ENCODE measurements at regions not wholly inside any gene's neighbourhood (a gene's known extent, or its start where the extent isn't known, plus 50 kb on each side); places are given as distances from the start of the nearest gene placed in this dataset.
A peak's percentile ranks its signal among the peaks of the same experiment; 100 is the strongest.

DNA sequence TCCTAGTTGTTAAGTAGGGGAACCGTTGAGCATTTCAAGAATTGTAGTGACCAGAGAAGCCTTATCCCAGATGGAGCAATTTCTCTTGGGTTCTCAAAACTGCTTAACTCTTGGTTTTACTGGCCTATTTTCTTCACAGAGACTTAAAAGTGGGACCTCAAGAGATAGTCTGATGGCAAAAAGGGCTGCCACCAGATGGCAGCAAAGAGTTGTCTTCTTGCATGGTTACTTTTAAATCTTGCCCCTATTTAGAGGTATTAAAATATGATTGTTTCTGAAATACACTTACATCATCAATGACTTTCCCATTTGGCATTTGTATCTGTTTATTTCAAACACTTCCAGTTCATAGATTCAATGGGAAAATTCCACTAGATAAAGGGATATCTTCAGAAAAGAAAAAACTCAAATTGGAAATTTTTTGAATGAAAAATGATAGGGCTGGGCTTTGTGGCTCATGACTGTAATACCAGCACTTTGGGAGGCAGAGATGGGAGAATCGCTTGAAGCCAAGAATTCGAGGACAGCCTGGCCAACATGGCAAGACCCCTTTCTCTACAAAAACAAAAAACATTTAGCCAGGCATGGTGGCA lies 69.9 kb upstream of the CNTN1 start:
- peak in 1 of 2 donors; percentile 10 for DNase-seq

DNA sequence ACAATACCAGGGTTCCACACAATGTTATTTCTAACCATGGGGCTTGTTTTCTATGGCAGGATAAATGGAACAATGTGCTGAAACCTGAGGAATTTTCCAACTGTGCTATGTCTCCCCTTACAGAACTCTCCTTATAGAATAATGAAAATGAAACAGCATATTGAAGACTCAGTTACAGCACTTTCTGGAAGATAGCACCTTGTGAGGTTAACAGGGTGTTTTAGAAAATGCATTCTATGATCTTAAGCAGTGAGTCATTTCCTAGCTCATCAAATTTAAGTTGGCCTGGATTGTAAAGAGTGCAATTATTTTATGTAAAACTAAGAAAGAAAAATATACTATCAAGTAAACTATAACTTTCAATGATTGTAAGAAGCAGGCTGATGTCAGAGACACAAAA lies 60.1 kb upstream of the CNTN1 start:
- DNase-seq, result no peak

DNA sequence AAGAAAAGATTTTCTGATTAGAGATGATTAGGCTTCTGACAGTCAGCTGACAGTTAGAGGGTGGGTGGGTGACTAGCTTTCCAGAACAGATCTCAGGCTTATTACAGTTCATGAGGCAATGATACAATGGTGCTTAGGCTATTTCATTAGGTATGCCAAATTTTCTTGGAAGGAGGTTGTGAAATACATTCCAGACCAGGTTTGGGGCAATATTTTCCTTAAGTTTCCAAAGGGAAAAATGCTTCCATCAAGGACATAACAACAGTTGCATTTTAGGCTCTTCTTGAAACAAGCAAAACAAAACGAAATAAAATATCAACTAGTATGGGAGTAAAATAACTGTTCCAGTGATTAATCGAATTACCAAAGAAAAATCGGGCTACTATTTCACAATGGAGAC lies 59.3 kb upstream of the CNTN1 start:
- DNase-seq, result no peak

DNA sequence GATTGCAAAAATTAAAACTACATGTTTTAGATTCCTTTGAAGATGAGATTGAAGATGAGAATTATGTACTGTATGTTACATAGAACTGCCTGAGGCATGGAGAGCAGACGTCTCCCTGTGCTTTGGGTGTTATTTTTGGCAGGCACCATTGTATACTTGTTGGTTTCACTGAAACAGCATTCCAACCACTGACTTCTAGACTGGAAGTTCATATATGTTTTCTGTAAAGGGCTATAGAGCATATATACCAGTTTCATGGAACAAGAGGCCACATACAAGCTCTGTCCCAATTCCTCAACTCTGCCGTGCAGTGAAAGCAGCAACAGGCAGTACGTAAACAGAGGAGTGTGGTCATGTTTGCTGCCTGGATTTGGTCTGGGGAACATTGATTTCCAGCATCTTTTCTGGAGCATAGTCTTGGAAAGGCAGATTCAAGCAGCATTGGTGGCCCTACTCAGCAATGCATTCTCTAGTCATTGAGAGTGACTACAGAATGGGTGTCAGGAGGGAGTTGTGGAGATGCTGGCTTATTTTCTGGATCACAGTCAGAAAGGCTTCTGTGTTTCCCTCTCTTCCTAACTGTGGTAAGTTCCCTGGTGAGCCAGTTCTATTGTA lies 57.6 kb upstream of the CNTN1 start:
- DNase-seq, result no peak

DNA sequence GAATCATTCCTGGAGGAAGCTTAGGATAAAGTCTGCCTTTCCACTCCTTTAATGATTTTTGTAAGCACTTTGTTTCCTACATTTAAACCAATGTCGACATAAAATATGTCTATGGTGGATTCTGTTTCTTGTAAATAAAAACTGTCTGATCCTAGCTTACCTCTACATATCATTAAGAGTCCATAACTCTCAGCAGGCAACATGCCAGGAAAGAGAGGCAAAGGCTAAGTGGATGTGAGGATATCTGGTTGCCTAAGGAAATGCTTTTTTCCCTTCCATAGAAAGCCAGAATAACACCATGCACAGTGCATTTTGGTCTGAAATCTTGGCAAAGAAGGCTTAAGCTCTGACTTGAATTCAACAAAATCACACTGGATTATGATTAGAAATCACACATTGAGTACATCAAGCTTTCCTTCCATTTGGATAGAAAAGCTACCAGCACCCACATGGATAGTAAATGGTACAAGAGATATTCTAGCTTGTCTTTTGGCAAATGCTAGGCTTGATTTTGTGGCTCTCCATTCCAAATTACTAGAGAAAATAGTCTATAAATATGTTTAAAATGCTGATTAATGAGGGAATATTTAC lies 57.0 kb upstream of the CNTN1 start:
- DNase-seq, result no peak
